Hematopoietic multipotent progenitor cell treated with erythropoietin and hydrocortisone succinate and interleukin-3 and kit ligand, for 8 days (in vitro differentiated cells): ENCODE measurements at regions not wholly inside any gene's neighbourhood (a gene's known extent, or its start where the extent isn't known, plus 50 kb on each side); places are given as distances from the start of the nearest gene placed in this dataset.
"Not testable (repeated sequence)": the region's sequence is repeated elsewhere in the genome, so short reads cannot be mapped to it uniquely, and the experiment has no call there.

Source experiments
- DNase-seq: peaks from one replicate; pipeline ENCODE4 v3.0.0-alpha.2; 2015

GRCh38 chrX:7514871-7515599 lies 327.9 kb upstream of the VCX start:
- no peak for DNase-seq

- DNase-seq: no peak
Measured at GRCh38 chrX:7512845-7513244, 330.1 kb upstream of the VCX start.

- DNase-seq: no peak
Measured at GRCh38 chrX:7503251-7503650, 339.7 kb upstream of the VCX start.

- DNase-seq: no peak
Measured at GRCh38 chrX:7500386-7500785, 342.6 kb upstream of the VCX start.

GRCh38 chrX:7486505-7486904 lies 338.6 kb upstream of the PUDP start:
- DNase-seq: no peak

GRCh38 chrX:7485061-7485460 lies 337.1 kb upstream of the PUDP start:
- no peak for DNase-seq

- DNase-seq: no peak
Measured at GRCh38 chrX:7480721-7481120, 332.8 kb upstream of the PUDP start.

GRCh38 chrX:7462110-7462509 lies 314.2 kb upstream of the PUDP start:
- DNase-seq: no peak

GRCh38 chrX:7461051-7461450 lies 313.1 kb upstream of the PUDP start:
- DNase-seq: not testable (repeated sequence)

GRCh38 chrX:7447801-7448499 lies 300.0 kb upstream of the PUDP start:
- DNase-seq: no peak

- no peak for DNase-seq
Measured at GRCh38 chrX:7446815-7447214, 298.9 kb upstream of the PUDP start.

GRCh38 chrX:7444967-7445366 lies 297.0 kb upstream of the PUDP start:
- DNase-seq: no peak

- DNase-seq: no peak
Measured at GRCh38 chrX:7441586-7441985, 293.6 kb upstream of the PUDP start.

GRCh38 chrX:7435822-7436221 lies 287.9 kb upstream of the PUDP start:
- DNase-seq: no peak

- no peak for DNase-seq
Measured at GRCh38 chrX:7432901-7433300, 284.9 kb upstream of the PUDP start.

GRCh38 chrX:7420717-7421116 lies 272.8 kb upstream of the PUDP start:
- no peak for DNase-seq

GRCh38 chrX:7414753-7415152 lies 266.8 kb upstream of the PUDP start:
- no peak for DNase-seq

GRCh38 chrX:7412840-7413239 lies 264.9 kb upstream of the PUDP start:
- DNase-seq: no peak

GRCh38 chrX:7409866-7410265 lies 261.9 kb upstream of the PUDP start:
- no peak for DNase-seq

GRCh38 chrX:7399373-7399772 lies 251.4 kb upstream of the PUDP start:
- DNase-seq: no peak

GRCh38 chrX:7390441-7390840 lies 242.5 kb upstream of the PUDP start:
- DNase-seq: no peak

GRCh38 chrX:7389576-7389975 lies 241.6 kb upstream of the PUDP start:
- no peak for DNase-seq

- DNase-seq: no peak
Measured at GRCh38 chrX:7385131-7385530, 237.2 kb upstream of the PUDP start.

- DNase-seq: peak; percentile 1
Measured at GRCh38 chrX:7378406-7378805, 230.5 kb upstream of the PUDP start.
